Mesendoderm (in vitro differentiated cells): ENCODE measurements at regions not wholly inside any gene's neighbourhood (a gene's known extent, or its start where the extent isn't known, plus 50 kb on each side); places are given as distances from the start of the nearest gene placed in this dataset.

Source experiments
- DNase-seq: peaks from one replicate; pipeline ENCODE4 v3.0.0; 2013
- H2AK5ac ChIP-seq: 2 replicates; pipeline ENCODE4 v1.6.1; 2013; ENCODE audit warnings: low read length, inconsistent platforms
- H2BK120ac ChIP-seq: 2 replicates; pipeline ENCODE4 v1.6.1; 2013; ENCODE audit warnings: low read depth, mild to moderate bottlenecking, low read length, moderate library complexity, mixed read lengths
- H2BK15ac ChIP-seq: replicated peaks from 2 replicates; pipeline ENCODE4 v1.6.1; 2013; ENCODE audit warnings: low read depth, mild to moderate bottlenecking, moderate library complexity
- H2BK5ac ChIP-seq: 2 replicates; pipeline ENCODE4 v1.6.1; 2013; ENCODE audit warnings: low read length, inconsistent platforms
- H3K18ac ChIP-seq: 2 replicates; pipeline ENCODE4 v1.6.1; 2013; ENCODE audit warnings: mild to moderate bottlenecking, low read length, mixed read lengths
- H3K23ac ChIP-seq: one replicate; pipeline ENCODE4 v1.6.1; 2013; ENCODE audit warnings: low read length
- H3K27ac ChIP-seq: 2 replicates; pipeline ENCODE4 v1.5.1; 2013; ENCODE audit warnings: low read depth, mild to moderate bottlenecking, inconsistent platforms, low read length, moderate library complexity
- H3K27me3 ChIP-seq: 2 replicates; pipeline ENCODE4 v1.6.1; 2013; ENCODE audit warnings: low read length, control low read depth, mild to moderate bottlenecking, inconsistent platforms; ENCODE audit not compliant: insufficient read depth, poor library complexity
- H3K36me3 ChIP-seq: 2 replicates; pipeline ENCODE4 v1.6.1; 2013; ENCODE audit warnings: low read length, inconsistent platforms; ENCODE audit not compliant: control insufficient read depth, insufficient read depth
- H3K4ac ChIP-seq: one replicate; pipeline ENCODE4 v1.6.1; 2013; ENCODE audit warnings: low read depth, mild to moderate bottlenecking, low read length, moderate library complexity
- H3K4me1 ChIP-seq: 2 replicates; pipeline ENCODE4 v1.6.1; 2013; ENCODE audit warnings: low read depth, low read length, inconsistent platforms; ENCODE audit not compliant: control insufficient read depth
- H3K4me2 ChIP-seq: 2 replicates; pipeline ENCODE4 v1.6.1; 2013; ENCODE audit warnings: low read length
- H3K4me3 ChIP-seq: 2 replicates; pipeline ENCODE4 v1.5.1; 2013; ENCODE audit warnings: mild to moderate bottlenecking, low read length
- H3K56ac ChIP-seq: one replicate; pipeline ENCODE4 v1.6.1; 2013; ENCODE audit warnings: low read length
- H3K79me1 ChIP-seq: 2 replicates; pipeline ENCODE4 v1.6.1; 2013; ENCODE audit warnings: low read length, inconsistent platforms
- H3K79me2 ChIP-seq: 2 replicates; pipeline ENCODE4 v1.6.1; 2013; ENCODE audit warnings: mild to moderate bottlenecking, low read length; ENCODE audit not compliant: control insufficient read depth, insufficient read depth
- H3K9ac ChIP-seq: 2 replicates; pipeline ENCODE4 v1.6.1; 2013; ENCODE audit warnings: low read length, inconsistent platforms
- H4K5ac ChIP-seq: one replicate; pipeline ENCODE4 v1.6.1; 2013; ENCODE audit warnings: low read length
- H4K8ac ChIP-seq: one replicate; pipeline ENCODE4 v1.6.1; 2013; ENCODE audit warnings: low read depth, mild to moderate bottlenecking, control low read depth, low read length, moderate library complexity
- WGBS: extraction: QIAGEN DNeasy Blood & Tissue Kit; methylation state at CpG from one replicate; pipeline ENCODE4 v1.1.7; 2013; ENCODE audit warnings: low lambda C conversion rate, missing lambda C conversion rate; ENCODE audit not compliant: insufficient coverage; ENCODE audit errors: extremely low coverage; 5-methylcytosine and 5-hydroxymethylcytosine counted together

GRCh38 chr16:79519448-79519847, 81.1 kb downstream of the MAF start:
- Histone ChIP-seq H3K23ac (no peak overlapping the region), H3K4ac (no peak overlapping the region), H2BK15ac (no peak overlapping the region), H3K4me3 (no peak overlapping the region), H3K9ac (no peak overlapping the region), H2AK5ac (no peak overlapping the region), H2BK5ac (no peak overlapping the region), H3K56ac (no peak overlapping the region), H3K4me1 (no peaks in the 10 kb centered on the region), H3K27me3 (no peaks in the 10 kb centered on the region), H3K36me3 (no peaks in the 10 kb centered on the region), H4K8ac (no peak overlapping the region), H4K5ac (no peak overlapping the region), H3K79me1 (no peaks in the 10 kb centered on the region), H3K27ac (no peak overlapping the region), H2BK120ac (no peak overlapping the region), H3K18ac (no peak overlapping the region), H3K79me2 (no peaks in the 10 kb centered on the region), H3K4me2 (no peak overlapping the region)
- no peak for DNase-seq
- no CpG with 5 or more reads among the region's 11 CpGs for WGBS

GRCh38 chr16:79517156-79517555, 83.4 kb downstream of the MAF start:
- Histone ChIP-seq H4K8ac (no peak overlapping the region), H3K79me2 (no peaks in the 10 kb centered on the region), H3K4me2 (no peak overlapping the region), H2BK5ac (no peak overlapping the region), H3K27me3 (no peaks in the 10 kb centered on the region), H3K18ac (no peak overlapping the region), H3K79me1 (no peaks in the 10 kb centered on the region), H3K36me3 (no peaks in the 10 kb centered on the region), H3K4me1 (no peaks in the 10 kb centered on the region), H4K5ac (no peak overlapping the region), H2BK120ac (no peak overlapping the region), H3K23ac (no peak overlapping the region), H3K4ac (no peak overlapping the region), H3K9ac (no peak overlapping the region), H3K27ac (no peak overlapping the region), H3K56ac (no peak overlapping the region), H2BK15ac (no peak overlapping the region), H3K4me3 (no peak overlapping the region), H2AK5ac (no peak overlapping the region)
- no peak for DNase-seq
- no CpG with 5 or more reads among the region's 2 CpGs for WGBS

- no peak overlapping the region for H3K23ac ChIP-seq
- no CpG with 5 or more reads among the region's 5 CpGs for WGBS
- no peaks in the 10 kb centered on the region for H3K79me2 ChIP-seq
Measured at GRCh38 chr16:79510879-79511278, 89.7 kb downstream of the MAF start.

GRCh38 chr16:79509906-79510305, 90.6 kb downstream of the MAF start:
- Histone ChIP-seq H3K36me3 (no peaks in the 10 kb centered on the region), H2AK5ac (no peak overlapping the region), H3K56ac (no peak overlapping the region), H2BK120ac (no peak overlapping the region), H3K79me2 (no peaks in the 10 kb centered on the region), H3K27me3 (no peaks in the 10 kb centered on the region), H3K18ac (no peak overlapping the region), H3K27ac (no peak overlapping the region), H3K4me3 (no peak overlapping the region), H3K79me1 (no peaks in the 10 kb centered on the region), H3K4me1 (no peaks in the 10 kb centered on the region), H3K23ac (no peak overlapping the region), H4K5ac (no peak overlapping the region), H2BK5ac (no peak overlapping the region), H4K8ac (no peak overlapping the region), H2BK15ac (no peak overlapping the region), H3K4me2 (no peak overlapping the region), H3K4ac (no peak overlapping the region), H3K9ac (no peak overlapping the region)
- WGBS: no CpG with 5 or more reads among the region's 8 CpGs
- no peak for DNase-seq

More at GRCh38 chr16:79510879-79511278, 89.7 kb downstream of the MAF start:
- Histone ChIP-seq H3K4me1 (no peaks in the 10 kb centered on the region), H2BK15ac (no peak overlapping the region), H3K4ac (no peak overlapping the region), H3K36me3 (no peaks in the 10 kb centered on the region), H4K5ac (no peak overlapping the region), H3K27ac (no peak overlapping the region), H4K8ac (no peak overlapping the region), H3K56ac (no peak overlapping the region), H3K27me3 (no peaks in the 10 kb centered on the region), H2BK5ac (no peak overlapping the region), H3K4me2 (no peak overlapping the region), H2BK120ac (no peak overlapping the region), H3K79me1 (no peaks in the 10 kb centered on the region), H3K4me3 (no peak overlapping the region), H3K18ac (no peak overlapping the region), H2AK5ac (no peak overlapping the region), H3K9ac (no peak overlapping the region)
- DNase-seq: no peak

GRCh38 chr16:79509211-79509631, 91.3 kb downstream of the MAF start:
- Histone ChIP-seq H3K4me1 (no peaks in the 10 kb centered on the region), H3K79me2 (no peaks in the 10 kb centered on the region), H3K9ac (no peak overlapping the region), H3K4me3 (no peak overlapping the region), H3K4me2 (no peak overlapping the region), H4K5ac (no peak overlapping the region), H3K56ac (no peak overlapping the region), H2BK15ac (no peak overlapping the region), H3K4ac (no peak overlapping the region), H3K18ac (no peak overlapping the region), H3K36me3 (no peaks in the 10 kb centered on the region), H4K8ac (no peak overlapping the region), H2AK5ac (no peak overlapping the region), H3K79me1 (no peaks in the 10 kb centered on the region), H2BK120ac (no peak overlapping the region), H2BK5ac (no peak overlapping the region), H3K27me3 (no peaks in the 10 kb centered on the region), H3K23ac (no peak overlapping the region), H3K27ac (no peak overlapping the region)
- WGBS: no CpG with 5 or more reads among the region's 9 CpGs
- no peak for DNase-seq

GRCh38 chr16:79508294-79508693, 92.2 kb downstream of the MAF start:
- no peak overlapping the region for H2BK120ac ChIP-seq
- H3K27me3 ChIP-seq: no peaks in the 10 kb centered on the region
- no peak overlapping the region for H2BK5ac ChIP-seq
- no peaks in the 10 kb centered on the region for H3K79me2 ChIP-seq
- no peak overlapping the region for H3K4ac ChIP-seq
- no peaks in the 10 kb centered on the region for H3K79me1 ChIP-seq
- H2BK15ac ChIP-seq: no peak overlapping the region
- no peak overlapping the region for H3K23ac ChIP-seq
- no peak overlapping the region for H4K5ac ChIP-seq
- H3K4me3 ChIP-seq: no peak overlapping the region
- no peak overlapping the region for H3K18ac ChIP-seq
- no peaks in the 10 kb centered on the region for H3K4me1 ChIP-seq
- H3K27ac ChIP-seq: no peak overlapping the region
- WGBS: no CpG with 5 or more reads among the region's 5 CpGs
- no peak overlapping the region for H3K9ac ChIP-seq
- H3K36me3 ChIP-seq: no peaks in the 10 kb centered on the region
- no peak overlapping the region for H2AK5ac ChIP-seq
- no peak overlapping the region for H3K56ac ChIP-seq
- no peak overlapping the region for H4K8ac ChIP-seq
- no peak for DNase-seq
- no peak overlapping the region for H3K4me2 ChIP-seq
